GM20000 (cell line): ENCODE measurements at regions not wholly inside any gene's neighbourhood (a gene's known extent, or its start where the extent isn't known, plus 50 kb on each side); places are given as distances from the start of the nearest gene placed in this dataset.

Experiments used
- DNase-seq: peaks from one replicate; pipeline ENCODE4 v3.0.0; 2012; ENCODE audit warnings: low spot score
- CTCF ChIP-seq: IDR thresholded peaks from 2 replicates; pipeline ENCODE4 v1.5.1; 2012; ENCODE audit warnings: mild to moderate bottlenecking, control low read depth; ENCODE audit errors: extremely low read depth, missing control alignments

GRCh38 chr2:15996536-15997423 is 56.4 kb downstream of the MYCN start:
- no peak for DNase-seq
- TF ChIP-seq CTCF = no peak
